ENCODE measurements at regions not wholly inside any gene's neighbourhood (a gene's known extent, or its start where the extent isn't known, plus 50 kb on each side); places are given as distances from the start of the nearest gene placed in this dataset.

DNA sequence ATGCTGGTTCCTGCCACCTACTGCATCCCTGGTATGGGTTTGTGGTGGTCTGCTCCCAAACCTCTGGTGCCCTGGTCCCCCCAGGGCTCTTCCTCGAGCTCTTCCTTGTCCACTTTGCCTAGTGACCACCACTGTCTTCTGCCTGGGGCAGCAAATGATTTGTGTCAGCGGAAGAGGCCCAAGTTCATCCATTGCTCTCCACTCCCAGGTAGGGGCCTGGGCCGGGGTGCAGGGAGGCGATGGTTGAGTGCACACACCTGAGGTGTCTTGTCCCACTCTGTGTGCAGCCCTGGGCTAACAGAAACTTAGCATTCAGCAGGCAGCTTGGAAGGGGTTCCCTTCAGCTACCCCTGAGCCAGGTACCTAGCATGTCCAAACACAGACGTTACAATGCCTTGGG lies 75.6 kb upstream of the SOX3 start:
- TF ChIP-seq, protein P1, sequence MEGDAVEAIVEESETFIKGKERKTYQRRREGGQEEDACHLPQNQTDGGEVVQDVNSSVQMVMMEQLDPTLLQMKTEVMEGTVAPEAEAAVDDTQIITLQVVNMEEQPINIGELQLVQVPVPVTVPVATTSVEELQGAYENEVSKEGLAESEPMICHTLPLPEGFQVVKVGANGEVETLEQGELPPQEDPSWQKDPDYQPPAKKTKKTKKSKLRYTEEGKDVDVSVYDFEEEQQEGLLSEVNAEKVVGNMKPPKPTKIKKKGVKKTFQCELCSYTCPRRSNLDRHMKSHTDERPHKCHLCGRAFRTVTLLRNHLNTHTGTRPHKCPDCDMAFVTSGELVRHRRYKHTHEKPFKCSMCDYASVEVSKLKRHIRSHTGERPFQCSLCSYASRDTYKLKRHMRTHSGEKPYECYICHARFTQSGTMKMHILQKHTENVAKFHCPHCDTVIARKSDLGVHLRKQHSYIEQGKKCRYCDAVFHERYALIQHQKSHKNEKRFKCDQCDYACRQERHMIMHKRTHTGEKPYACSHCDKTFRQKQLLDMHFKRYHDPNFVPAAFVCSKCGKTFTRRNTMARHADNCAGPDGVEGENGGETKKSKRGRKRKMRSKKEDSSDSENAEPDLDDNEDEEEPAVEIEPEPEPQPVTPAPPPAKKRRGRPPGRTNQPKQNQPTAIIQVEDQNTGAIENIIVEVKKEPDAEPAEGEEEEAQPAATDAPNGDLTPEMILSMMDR (IDR thresholded peaks at IDR 0.05; ENCODE audit: insufficient read depth, low read depth, low read length) = no peak
- no peak for TF ChIP-seq EZH2 (IDR thresholded peaks at IDR 0.05; ENCODE audit: insufficient read depth, low read length)
